ENCODE measurements at regions not wholly inside any gene's neighbourhood (a gene's known extent, or its start where the extent isn't known, plus 50 kb on each side); places are given as distances from the start of the nearest gene placed in this dataset.

DNA sequence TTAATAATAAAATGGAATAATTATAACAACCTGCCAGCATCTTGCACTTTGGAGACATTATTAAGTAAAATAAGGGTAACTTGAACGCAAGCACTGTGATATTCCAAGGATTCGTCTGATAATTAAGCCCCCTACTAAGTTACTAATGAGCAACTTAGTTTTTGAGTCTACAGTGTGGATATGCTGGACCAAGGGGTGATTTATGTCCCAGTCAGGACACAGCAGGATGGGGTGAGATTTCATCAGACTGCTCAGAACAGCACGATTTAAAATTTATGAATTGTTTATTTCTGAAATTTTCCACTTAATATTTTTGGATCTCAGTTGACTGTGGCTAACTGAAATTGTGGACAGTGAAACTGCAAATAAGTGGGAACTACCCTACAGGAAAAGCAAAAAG lies 182.8 kb upstream of the PHF14 start:
- no peak overlapping the region for H3K27ac Mint-ChIP-seq
- H3K27me3 Mint-ChIP-seq (ENCODE audit: insufficient read depth, low read depth) = no peaks in the 10 kb centered on the region
- Histone ChIP-seq H3K4me1 (no peaks in the 10 kb centered on the region), H3K4me3 (no peak overlapping the region), H3K36me3 (no peaks in the 10 kb centered on the region), H2AFZ (replicated peaks) (no peak overlapping the region), H3K9me3 (ENCODE audit: low read depth) (no peaks in the 10 kb centered on the region), H3K4me2 (no peak overlapping the region), H4K20me1 (ENCODE audit: low read depth) (no peaks in the 10 kb centered on the region), H3K79me2 (ENCODE audit: low read depth) (no peaks in the 10 kb centered on the region), H3K27me3 (no peaks in the 10 kb centered on the region), H3K27ac (no peak overlapping the region), H3F3A (ENCODE audit: low read depth) (no peaks in the 10 kb centered on the region), H3K9ac (no peak overlapping the region)
- TF ChIP-seq EZH2phosphoT487 (IDR thresholded peaks at IDR 0.05) (no peak), EZH2 (IDR thresholded peaks at IDR 0.05) (no peak), CTCF (IDR thresholded peaks at IDR 0.05) (no peak)
- DNase-seq (ENCODE audit: low spot score) = no peak
- no peaks in the 10 kb centered on the region for H3K4me1 Mint-ChIP-seq
- H3K36me3 Mint-ChIP-seq = no peaks in the 10 kb centered on the region
- no peak overlapping the region for H3K4me3 Mint-ChIP-seq
- no peaks in the 10 kb centered on the region for H3K9me3 Mint-ChIP-seq

GRCh38 chr7:10793995-10794775 lies 179.5 kb upstream of the PHF14 start:
- TF ChIP-seq EZH2phosphoT487 (IDR thresholded peaks at IDR 0.05) (no peak), EZH2 (IDR thresholded peaks at IDR 0.05) (no peak), CTCF (IDR thresholded peaks at IDR 0.05) (no peak)
- H3K4me3 Mint-ChIP-seq = no peak overlapping the region
- no peaks in the 10 kb centered on the region for H3K9me3 Mint-ChIP-seq
- Histone ChIP-seq H4K20me1 (ENCODE audit: low read depth) (no peaks in the 10 kb centered on the region), H3K79me2 (ENCODE audit: low read depth) (no peaks in the 10 kb centered on the region), H3K27ac (no peak overlapping the region), H3K36me3 (no peaks in the 10 kb centered on the region), H3K4me2 (no peak overlapping the region), H3K27me3 (no peaks in the 10 kb centered on the region), H3K4me3 (no peak overlapping the region), H2AFZ (replicated peaks) (no peak overlapping the region), H3K4me1 (no peaks in the 10 kb centered on the region), H3K9me3 (ENCODE audit: low read depth) (no peaks in the 10 kb centered on the region), H3K9ac (no peak overlapping the region), H3F3A (ENCODE audit: low read depth) (no peaks in the 10 kb centered on the region)
- no peaks in the 10 kb centered on the region for H3K36me3 Mint-ChIP-seq
- no peak for DNase-seq (ENCODE audit: low spot score)
- H3K27ac Mint-ChIP-seq = no peak overlapping the region
- H3K4me1 Mint-ChIP-seq = no peaks in the 10 kb centered on the region
- no peaks in the 10 kb centered on the region for H3K27me3 Mint-ChIP-seq (ENCODE audit: insufficient read depth, low read depth)

DNA sequence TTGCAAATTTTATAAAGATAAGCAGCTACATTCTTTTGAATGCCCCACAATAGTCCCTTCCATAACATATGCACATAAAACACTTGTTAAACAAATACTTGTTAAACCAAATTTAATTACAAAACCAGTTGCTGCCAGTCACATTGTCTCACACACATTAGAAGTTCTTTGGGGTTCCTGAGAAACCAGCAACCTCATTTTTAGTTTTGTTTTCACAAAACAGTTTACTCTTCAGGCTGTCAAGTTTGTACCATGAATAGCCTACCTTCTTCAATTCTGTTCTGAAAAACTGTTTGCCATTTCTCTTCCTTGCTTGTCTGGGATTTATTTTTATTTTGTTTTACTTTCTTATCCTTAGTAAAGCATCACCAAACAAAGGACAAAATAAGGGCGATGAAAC lies 176.5 kb upstream of the PHF14 start:
- no peaks in the 10 kb centered on the region for H3K27me3 Mint-ChIP-seq (ENCODE audit: insufficient read depth, low read depth)
- H3K9ac ChIP-seq = no peak overlapping the region
- TF ChIP-seq CTCF (IDR thresholded peaks at IDR 0.05) (no peak), EZH2 (IDR thresholded peaks at IDR 0.05) (no peak), EZH2phosphoT487 (IDR thresholded peaks at IDR 0.05) (no peak)
- H3K27me3 ChIP-seq = no peaks in the 10 kb centered on the region
- no peak overlapping the region for H2AFZ ChIP-seq (replicated peaks)
- no peaks in the 10 kb centered on the region for H3K4me1 ChIP-seq
- H3K27ac ChIP-seq = no peak overlapping the region
- H3F3A ChIP-seq (ENCODE audit: low read depth) = no peaks in the 10 kb centered on the region
- no peaks in the 10 kb centered on the region for H4K20me1 ChIP-seq (ENCODE audit: low read depth)
- no peak overlapping the region for H3K4me2 ChIP-seq
- no peaks in the 10 kb centered on the region for H3K9me3 Mint-ChIP-seq
- no peaks in the 10 kb centered on the region for H3K36me3 Mint-ChIP-seq
- no peak overlapping the region for H3K4me3 ChIP-seq
- H3K36me3 ChIP-seq = no peaks in the 10 kb centered on the region
- H3K79me2 ChIP-seq (ENCODE audit: low read depth) = no peaks in the 10 kb centered on the region
- H3K4me1 Mint-ChIP-seq = no peaks in the 10 kb centered on the region
- H3K9me3 ChIP-seq (ENCODE audit: low read depth) = no peaks in the 10 kb centered on the region
- H3K4me3 Mint-ChIP-seq = no peak overlapping the region
- DNase-seq (ENCODE audit: low spot score) = no peak
- H3K27ac Mint-ChIP-seq = no peak overlapping the region
